Fibroblast of the conjunctiva (primary cell): ENCODE measurements at regions not wholly inside any gene's neighbourhood (a gene's known extent, or its start where the extent isn't known, plus 50 kb on each side); places are given as distances from the start of the nearest gene placed in this dataset.
"Not testable (repeated sequence)": the region's sequence is repeated elsewhere in the genome, so short reads cannot be mapped to it uniquely, and the experiment has no call there.

Experiments used
- DNase-seq: peaks from one replicate; pipeline ENCODE4 v3.0.0-alpha.2; 2010; ENCODE audit warnings: low read depth

DNA sequence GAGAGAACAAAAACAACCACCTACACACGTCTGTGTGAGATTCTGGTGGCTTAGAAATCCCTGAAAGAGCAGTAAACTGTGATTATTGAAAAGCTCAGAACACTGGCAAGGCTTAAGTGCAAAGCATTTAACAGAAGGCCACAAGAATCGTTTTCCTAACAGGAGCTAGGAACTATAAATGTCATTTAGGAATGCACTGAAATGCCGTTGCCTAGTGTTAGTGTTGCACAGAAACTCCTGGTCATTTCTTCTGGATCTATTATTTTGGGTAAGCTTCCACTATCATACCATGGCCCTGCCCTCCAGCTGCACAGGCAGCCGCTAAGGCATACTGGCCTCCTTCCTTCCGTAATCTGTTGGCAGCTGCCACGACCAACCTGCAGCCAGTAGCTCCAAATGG lies 923.2 kb downstream of the NLGN4X start:
- no peak for DNase-seq

DNA sequence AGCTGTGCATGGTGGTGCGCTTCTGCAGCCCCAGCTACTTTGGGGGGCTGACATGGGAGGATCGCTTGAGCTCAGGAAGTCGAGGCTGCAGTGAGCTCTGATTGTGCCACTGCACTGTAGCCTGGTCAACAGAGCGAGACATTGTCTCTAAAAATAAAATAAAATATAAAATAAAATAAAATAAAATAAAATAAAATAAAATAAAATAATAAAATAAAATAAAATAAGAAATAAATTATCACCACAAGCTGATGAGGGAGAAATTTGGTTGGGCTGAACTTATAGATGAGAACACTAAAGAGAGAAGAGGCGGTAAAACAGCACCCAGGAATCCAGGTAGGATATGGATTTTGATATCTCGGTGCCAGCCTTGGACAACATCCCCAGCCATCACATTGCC lies 933.7 kb downstream of the NLGN4X start:
- DNase-seq, result no peak

DNA sequence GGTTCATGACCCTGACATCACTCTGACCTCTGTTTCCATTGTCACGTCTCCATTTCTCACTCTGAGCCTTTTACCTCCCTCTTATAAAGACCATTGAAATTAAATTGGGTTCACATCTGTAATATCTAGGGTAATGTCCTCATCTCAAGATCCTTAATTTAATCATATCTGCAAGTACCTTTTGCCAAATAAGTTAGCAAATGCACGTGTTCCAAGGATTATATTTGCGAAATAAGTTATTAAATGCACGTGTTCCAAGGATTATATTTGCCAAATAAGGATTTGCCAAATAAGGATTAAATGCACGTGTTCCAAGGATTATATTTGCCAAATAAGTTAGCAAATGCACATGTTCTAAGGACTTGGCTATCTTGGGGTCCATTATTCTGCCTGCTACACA lies 938.0 kb downstream of the NLGN4X start:
- no peak for DNase-seq

DNA sequence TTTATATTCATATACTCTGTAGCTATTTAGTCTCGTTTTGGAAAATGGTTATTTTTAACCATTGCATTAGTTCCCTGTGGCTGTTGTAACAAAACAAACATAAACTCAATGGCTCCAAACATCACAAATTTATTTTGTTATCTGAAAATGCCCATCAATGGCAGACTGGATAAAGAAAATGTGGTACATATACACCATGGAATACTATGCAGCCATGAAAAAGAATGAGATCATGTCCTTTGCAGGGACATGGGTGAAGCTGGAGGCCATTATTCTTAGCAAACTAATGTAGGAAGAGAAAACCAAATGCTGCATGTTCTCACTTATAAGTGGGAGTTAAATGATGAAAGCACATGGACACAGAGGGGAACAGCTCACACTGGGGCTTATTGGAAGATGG lies 938.7 kb downstream of the NLGN4X start:
- DNase-seq, result not testable (repeated sequence)

DNA sequence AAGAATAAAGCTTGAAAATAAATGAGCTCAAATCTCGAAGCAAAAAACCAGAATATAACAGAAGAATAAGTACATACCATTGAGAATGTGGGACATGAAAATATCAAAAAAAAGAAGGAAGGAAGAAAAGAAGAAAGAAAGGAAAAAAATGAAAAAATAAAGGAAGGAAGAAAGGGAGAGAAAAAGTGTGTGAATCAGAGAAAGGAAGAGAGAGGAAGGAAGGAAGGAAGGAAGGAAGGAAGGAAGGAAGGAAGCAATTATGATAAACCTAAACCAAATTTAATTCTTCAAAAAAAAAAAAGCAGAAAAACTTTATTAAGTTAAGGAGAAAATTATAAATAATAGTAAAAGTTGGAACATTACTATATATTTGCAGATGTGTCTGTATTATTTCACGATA lies 949.8 kb downstream of the NLGN4X start:
- DNase-seq, result no peak

DNA sequence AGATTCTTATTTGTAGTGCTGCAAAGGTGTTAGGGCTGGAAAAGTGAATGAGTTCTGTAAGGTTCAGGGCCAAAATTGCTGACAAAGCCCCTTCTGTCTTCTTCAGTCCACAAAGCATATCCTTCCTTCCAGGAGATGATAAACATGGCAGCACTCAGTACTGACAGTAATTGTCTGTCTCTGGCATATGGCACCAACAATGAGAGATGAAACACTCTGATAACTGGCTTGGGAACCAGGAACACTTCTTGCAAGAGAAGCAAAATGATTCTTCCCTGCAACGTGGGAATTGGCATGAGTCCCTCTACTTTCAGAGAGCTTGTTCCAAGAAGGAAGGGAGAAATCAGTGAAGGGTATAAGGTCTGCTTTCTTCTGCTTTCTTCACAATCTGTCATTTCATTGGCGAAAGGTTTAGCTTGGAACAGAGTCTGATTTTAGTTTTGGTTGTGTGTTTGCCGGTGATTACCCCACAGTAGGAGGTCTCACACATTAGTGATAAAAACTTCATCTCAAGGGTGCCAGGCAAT lies 963.3 kb downstream of the NLGN4X start:
- DNase-seq, result no peak

DNA sequence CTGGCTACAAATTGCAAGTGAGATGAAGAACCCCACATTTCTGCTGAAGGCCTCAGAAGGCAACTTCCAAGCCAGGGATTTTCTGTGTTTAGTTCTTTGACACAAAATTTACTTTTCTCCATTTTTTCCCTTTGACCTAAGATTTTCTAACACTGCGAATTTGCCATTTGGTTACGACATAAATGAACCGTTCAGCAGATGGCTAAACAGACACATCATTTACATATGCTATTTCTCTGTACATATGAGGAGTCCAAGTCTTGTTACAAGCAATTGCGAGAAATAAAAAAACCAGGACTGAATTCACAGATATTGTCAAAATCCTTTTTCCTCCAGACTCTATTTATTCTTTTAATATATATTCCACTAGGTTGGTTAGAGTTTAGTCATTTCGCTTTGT lies 978.6 kb downstream of the NLGN4X start:
- no peak for DNase-seq

DNA sequence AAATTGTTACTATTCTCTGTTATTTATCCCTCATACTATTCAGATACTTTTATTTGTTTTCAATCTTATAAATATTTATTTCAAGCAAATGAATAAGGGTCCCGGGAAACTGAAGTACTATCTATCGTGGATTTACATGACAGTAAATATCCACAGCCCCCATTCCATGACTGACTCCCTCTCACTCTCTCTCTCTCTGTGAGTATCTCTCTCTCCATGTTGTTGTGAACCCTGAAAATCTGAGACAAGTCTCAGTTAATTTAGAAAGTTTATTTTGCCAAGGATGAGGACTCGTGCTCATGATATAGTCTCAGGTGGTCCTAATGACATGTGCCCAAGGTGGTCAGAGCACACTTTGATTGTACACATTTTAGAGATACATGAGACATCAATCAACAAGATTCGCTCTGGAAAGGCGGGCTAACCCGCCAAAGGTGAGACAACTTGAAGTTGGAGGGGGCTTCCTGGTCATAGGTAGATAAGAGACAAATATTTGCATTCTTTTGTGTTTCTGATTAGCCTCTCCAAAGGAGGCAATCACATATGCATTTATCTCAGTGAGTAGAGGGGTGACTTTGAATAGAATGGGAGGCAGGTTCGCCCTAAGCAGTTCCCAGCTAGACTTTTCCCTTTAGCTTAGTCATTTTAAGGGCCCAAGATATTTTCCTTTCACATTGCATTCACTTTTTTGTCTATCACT lies 986.4 kb downstream of the NLGN4X start:
- no peak for DNase-seq

DNA sequence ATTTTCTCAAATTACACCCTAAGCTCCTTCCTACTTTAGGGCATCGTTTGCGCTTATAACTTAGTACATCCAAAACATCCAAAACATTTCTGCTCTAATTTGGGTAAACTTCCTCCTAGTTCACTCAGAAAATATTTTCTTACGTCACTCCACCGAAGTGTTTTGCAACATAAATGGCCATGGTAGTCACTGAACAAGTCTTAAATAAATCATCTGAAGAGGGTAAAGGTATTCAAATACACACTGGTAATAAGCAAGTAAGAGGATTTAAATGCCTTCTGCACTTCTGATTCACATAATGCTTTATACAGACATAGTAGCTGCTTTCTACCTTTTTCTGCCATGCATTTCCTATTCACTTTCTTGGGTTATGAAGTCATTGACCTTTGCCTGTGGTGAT lies 991.9 kb downstream of the NLGN4X start:
- DNase-seq, result no peak

DNA sequence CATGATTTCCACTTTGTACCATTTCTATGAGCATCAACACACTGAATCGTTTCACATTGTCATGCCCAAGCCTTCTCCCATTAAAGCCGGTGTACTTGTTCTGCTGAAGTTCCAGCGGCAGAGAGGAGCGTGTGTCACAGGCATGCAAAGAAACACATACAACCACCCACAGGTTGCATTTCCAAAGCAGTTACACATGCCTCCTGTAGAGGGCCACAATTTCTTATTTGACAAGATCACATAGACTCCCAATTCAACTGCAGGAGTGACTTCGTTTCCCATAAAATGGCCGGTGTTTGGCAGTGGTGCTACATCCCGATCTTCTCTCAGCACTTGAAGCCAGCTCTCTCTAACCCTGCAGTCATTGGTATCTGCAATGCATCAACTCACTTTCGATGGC lies 992.6 kb downstream of the NLGN4X start:
- no peak for DNase-seq

DNA sequence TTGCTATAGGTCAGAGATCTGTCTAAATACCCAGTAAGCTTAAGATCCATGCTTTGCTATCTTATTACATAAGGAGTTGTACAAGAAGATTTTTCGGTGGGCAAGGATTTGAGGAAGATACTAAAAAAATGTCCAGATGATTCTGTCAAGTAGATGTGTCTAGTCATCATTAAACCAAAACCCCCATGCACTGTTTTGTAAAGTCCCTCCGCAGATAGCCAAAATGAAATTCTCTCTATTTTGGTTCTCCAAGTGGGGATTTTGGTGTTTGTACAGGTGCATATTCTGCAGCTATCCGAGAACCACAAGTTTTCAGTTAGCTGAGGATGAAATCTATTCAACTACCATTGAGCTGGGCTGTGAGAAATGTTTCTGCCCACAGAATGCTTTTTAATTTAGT lies 994.8 kb downstream of the NLGN4X start:
- DNase-seq, result no peak

DNA sequence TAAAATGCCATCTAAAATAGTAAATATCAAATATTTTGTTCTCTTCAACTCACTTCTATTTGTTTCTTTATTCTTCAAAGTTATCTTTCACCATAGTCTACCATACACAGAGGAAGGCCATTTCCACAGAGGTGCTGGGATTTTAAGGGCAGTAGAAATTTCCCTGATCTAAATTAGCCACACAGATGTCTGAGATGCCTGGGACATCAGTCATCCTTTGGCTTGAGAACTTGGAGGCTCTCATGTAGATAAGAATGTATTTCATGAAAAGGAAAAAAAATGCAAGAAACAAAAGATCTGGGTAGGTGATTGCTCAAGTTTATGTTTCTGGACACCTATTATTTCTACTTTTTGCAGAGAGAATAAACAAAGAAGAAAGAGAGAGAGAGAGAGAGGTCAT lies 1008.2 kb downstream of the NLGN4X start:
- DNase-seq, result no peak

GRCh38 chrX:5194806-5195205 lies 1033.9 kb downstream of the NLGN4X start:
- DNase-seq, result no peak

DNA sequence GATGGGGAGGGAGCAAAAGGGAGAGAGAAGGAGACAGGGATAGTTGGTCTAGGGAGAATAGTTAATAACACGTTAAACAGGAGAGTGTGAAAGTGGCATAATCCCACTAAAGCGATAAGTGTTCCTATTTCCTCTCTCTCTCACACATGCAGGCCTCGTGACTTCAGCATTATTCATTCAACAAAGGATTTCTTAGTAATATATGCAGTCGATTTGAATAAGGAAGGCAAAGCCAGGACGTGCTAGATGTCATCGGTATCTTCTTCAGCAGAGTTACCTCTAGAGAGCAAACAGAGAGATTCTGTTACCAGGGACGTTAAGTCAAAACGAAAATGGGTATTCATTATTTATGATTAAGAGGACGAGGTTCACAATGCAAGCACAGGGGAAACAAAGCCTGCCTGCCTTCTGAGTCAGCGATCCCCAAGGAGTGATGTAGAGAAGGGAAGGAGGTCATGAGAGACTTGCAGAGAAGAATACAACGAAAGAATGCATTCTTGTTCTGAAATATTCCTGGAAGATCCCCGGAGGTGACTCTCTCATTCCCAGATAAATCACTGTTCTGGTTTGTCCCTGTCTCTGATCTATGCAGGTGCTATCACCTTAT lies 1048.4 kb downstream of the NLGN4X start:
- no peak for DNase-seq

- DNase-seq, result no peak
Measured at GRCh38 chrX:5176766-5177165, 1051.9 kb downstream of the NLGN4X start.

DNA sequence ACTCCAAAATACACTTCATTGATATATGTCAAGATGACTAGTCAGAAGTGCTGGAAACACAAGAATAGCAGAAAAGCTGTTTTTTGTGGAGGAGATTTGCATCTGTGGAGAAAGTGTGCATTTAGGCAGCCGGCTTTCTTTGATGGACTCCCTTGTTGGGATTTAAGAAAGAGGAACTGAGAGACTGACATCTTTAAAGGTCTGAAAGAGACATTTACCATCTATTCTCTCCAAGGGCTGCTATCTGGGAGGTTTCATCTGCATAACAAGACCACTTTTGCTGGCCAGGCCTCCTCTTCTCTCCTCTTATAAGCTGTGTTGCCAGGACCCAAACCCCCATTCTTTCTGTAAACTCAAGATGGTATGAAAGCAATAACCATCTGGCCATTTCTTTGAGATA lies 1065.0 kb downstream of the NLGN4X start:
- no peak for DNase-seq

DNA sequence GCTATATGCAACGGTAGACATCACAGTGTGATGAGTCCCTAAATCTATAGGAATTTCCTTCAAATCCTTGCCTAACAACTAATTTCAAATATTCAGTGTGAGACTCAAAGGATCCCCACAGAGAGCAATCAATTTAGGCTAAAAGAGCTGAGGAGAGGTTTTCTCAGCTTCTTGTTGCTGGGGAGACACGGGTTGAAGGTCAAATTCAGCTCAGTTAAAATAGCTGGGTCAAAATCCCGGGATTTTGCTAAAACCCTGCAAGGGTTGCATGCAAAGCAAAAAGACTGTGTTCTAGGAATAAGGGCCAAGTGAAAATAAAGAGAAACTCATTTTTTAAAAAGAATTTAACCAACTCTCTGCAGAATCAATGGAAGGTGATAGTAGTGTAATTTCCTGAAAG lies 1073.4 kb downstream of the NLGN4X start:
- DNase-seq, result no peak

- DNase-seq, result no peak
Measured at GRCh38 chrX:5145957-5146356, 1082.7 kb downstream of the NLGN4X start.

DNA sequence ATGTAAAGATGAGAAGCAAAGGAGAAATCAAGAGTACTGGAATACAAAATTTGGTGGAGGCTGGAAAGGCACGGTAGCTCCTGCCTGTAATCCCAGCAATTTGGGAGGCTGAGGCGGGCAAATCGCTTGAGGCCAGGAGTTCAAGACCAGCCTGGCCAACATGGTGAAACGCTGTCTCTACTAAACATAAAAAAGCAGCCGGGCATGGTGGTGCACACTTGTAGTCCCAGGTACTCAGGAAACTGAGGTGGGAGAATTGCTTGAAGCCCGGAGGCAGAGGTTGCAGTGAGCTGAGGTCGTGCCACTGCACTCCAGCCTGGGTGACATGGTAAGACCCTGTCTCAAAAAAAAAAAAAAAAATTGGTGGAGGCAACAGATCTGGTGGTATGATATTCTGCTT lies 1086.0 kb downstream of the NLGN4X start:
- DNase-seq, result no peak

- no peak for DNase-seq
Measured at GRCh38 chrX:5122181-5122678, 1106.4 kb downstream of the NLGN4X start.

DNA sequence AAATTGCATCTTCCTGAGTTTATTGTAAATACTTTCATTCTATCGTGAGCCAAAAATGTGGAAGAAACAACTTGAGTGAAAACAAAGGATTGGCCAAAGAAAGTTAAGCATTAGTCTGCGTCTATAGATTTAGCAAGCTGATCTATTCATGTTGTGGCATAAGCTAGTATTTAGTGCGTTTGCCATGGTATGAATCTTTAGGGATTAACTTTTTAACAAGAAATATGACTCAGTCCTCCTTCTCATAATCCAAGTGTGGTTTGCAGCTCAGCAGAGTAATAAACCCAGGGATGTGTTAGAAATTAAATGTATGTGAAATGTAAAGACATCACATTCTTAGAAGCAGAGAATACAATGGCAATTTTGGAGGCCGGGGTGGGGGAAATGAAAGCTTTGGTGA lies 1110.9 kb downstream of the NLGN4X start:
- DNase-seq, result no peak

GRCh38 chrX:5113128-5113527 lies 1115.5 kb downstream of the NLGN4X start:
- DNase-seq, result peak; percentile 3

- no peak for DNase-seq
Measured at GRCh38 chrX:5100004-5100403, 1128.7 kb downstream of the NLGN4X start.

DNA sequence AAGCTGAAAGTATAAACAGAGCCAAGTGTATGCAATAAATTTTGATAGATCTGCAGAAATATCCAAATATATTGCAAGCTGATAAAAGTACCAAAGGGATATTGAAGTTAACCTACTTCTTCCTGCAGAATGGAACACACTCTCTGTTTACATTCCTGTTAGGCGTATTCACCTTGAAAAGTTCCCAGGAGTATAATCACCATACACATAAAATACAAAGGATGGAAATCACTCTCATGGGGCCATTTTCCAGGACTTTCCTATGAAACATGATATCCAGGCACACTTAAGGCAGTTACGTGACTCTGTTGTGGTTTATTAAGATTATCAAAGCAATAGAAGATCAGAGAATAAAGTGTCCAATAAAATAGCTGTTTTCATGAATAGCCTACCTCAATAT lies 1142.3 kb downstream of the NLGN4X start:
- no peak for DNase-seq
